Panc1 (cell line): ENCODE measurements at regions not wholly inside any gene's neighbourhood (a gene's known extent, or its start where the extent isn't known, plus 50 kb on each side); places are given as distances from the start of the nearest gene placed in this dataset.

Experiments used
- ATAC-seq: fragments of 200-7000 bp; cut with Tn5 transposase; 2 replicates; pipeline ENCODE4 v1.9.1; 2020; ENCODE audit warnings: mild to moderate bottlenecking, moderate library complexity
- BruUV-seq: library from RNA; stranded (reverse); fragments of 400-500 nt; replicated peaks from 2 replicates; lab custom pipeline; 2021; lab: Mats Ljungman, UMichigan
- CTCF ChIA-PET: fragments of 300-600 bp; sonication (Branson Sonifier 250); formaldehyde crosslinking; loops from one replicate; lab custom pipeline; 2022; ENCODE audit warnings: antibody characterized with exemption; lab: Charles Lee
- POLR2A ChIA-PET: fragments of 300-600 bp; sonication (Branson Sonifier 250); formaldehyde crosslinking; loops from one replicate; lab custom pipeline; 2022; ENCODE audit warnings: antibody characterized with exemption; lab: Charles Lee
- DNase-seq: peaks from one replicate; pipeline ENCODE4 v3.0.0-alpha.2; 2010; ENCODE audit warnings: low read depth, low spot score
- H3K27ac ChIP-seq: 2 replicates; pipeline ENCODE4 v1.5.1; 2011; ENCODE audit warnings: mild to moderate bottlenecking, low read length, inconsistent platforms
- H3K27me3 ChIP-seq: fragments of 200-500 bp; sonication (Bioruptor generic); 2 replicates; pipeline ENCODE4 v1.6.0; 2014; ENCODE audit warnings: low read length, inconsistent platforms; ENCODE audit not compliant: control insufficient read depth, insufficient read depth
- H3K36me3 ChIP-seq: fragments of 200-500 bp; sonication (Bioruptor generic); 2 replicates; pipeline ENCODE4 v1.5.1; 2014; ENCODE audit warnings: inconsistent platforms, mild to moderate bottlenecking, low read length, moderate library complexity; ENCODE audit not compliant: control insufficient read depth, insufficient read depth
- H3K4me1 ChIP-seq: 2 replicates; pipeline ENCODE4 v1.5.1; 2011; ENCODE audit warnings: inconsistent platforms, mild to moderate bottlenecking, low read length, moderate library complexity; ENCODE audit not compliant: control insufficient read depth, insufficient read depth
- H3K4me3 ChIP-seq, 2 experiments: 2 replicates each; pipeline ENCODE4 v1.5.1; 2011 to 2012; ENCODE audit warnings: low read depth in 2 of 2, low read length in 2 of 2, mild to moderate bottlenecking in 2 of 2, inconsistent platforms in 1 of 2, moderate library complexity in 1 of 2
- H3K9me3 ChIP-seq: fragments of 200-500 bp; sonication (Bioruptor generic); 2 replicates; pipeline ENCODE4 v1.5.1; 2014; ENCODE audit warnings: low read depth, mild to moderate bottlenecking, inconsistent platforms, low read length, moderate library complexity; ENCODE audit not compliant: control insufficient read depth, insufficient read depth
- CTCF ChIP-seq: fragments of 450-650 bp; IDR thresholded peaks from 2 replicates; pipeline ENCODE4 v1.5.1; 2017; ENCODE audit warnings: mild to moderate bottlenecking
- POLR2AphosphoS5 ChIP-seq: IDR thresholded peaks from 2 replicates; pipeline ENCODE4 v1.6.1; 2012; ENCODE audit warnings: mild to moderate bottlenecking, low read depth, low read length, moderate library complexity
- REST ChIP-seq, 2 experiments: IDR thresholded peaks; 2 replicates each; pipeline ENCODE4 v1.6.1; 2011 to 2012; ENCODE audit warnings: low read depth in 2 of 2, control low read depth in 1 of 2, low read length in 1 of 2, mild to moderate bottlenecking in 1 of 2, moderate library complexity in 1 of 2; ENCODE audit not compliant: insufficient read depth in 1 of 2
- SIN3A ChIP-seq: IDR thresholded peaks from 2 replicates; pipeline ENCODE4 v1.6.1; 2012; ENCODE audit warnings: low read depth, mild to moderate bottlenecking, low read length, moderate library complexity, borderline replicate concordance; ENCODE audit not compliant: insufficient read depth
- TCF7L2 ChIP-seq: IDR thresholded peaks from 2 replicates; pipeline ENCODE4 v1.6.1; 2011; ENCODE audit warnings: mild to moderate bottlenecking, low read depth, low read length, inconsistent platforms
- in situ Hi-C: cut with HindIII; loops from 2 replicates; pipeline ENCODE4 v1.10.0; 2016; ENCODE audit warnings: low sequenced_read_pairs, low pct_unique_long_range_greater_than_20kb
- intact Hi-C: fragments of 100-400 bp; cut with micrococcal nuclease; formaldehyde crosslinking; loops from one replicate; pipeline ENCODE4 v1.10.0; 2022; ENCODE audit not compliant: unreplicated experiment

DNA sequence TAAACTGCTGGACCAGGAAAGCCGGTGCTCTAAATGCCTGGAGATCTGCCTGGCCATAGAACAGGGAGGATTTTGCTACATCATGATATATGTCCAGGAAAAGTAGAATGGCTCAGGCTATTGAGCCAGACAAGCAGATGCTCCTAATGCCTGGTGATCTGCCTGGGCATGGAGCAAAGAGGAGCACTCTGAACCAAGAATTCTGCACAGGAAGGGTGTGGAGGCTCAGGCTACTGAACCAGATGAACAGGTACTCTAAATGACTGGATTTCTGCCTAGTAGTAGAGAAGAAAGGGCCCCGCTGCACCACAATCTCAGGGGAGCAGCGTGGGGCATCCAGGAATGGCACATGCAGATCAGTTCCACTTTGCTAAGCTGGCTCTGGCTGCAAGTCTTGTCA, 607.9 kb downstream of the ANKRD50 start:
- DNase-seq (no peak), ATAC-seq (no peak)
- Histone ChIP-seq H3K4me3 (no peak overlapping the region), H3K27ac (peak overlapping the region; percentile 34; the same call in 1 of the 2 replicates), H3K4me1 (no peaks in the 10 kb centered on the region), H3K27me3 (no peaks in the 10 kb centered on the region), H3K9me3 (no peaks in the 10 kb centered on the region), H3K36me3 (no peaks in the 10 kb centered on the region; the same call in 1 of the 2 replicates)
- intact Hi-C loops = no loop called here
- ChIA-PET CTCF (no interaction called here), POLR2A (no interaction called here)
- in situ Hi-C loops = no loop called here
- BruUV-seq = no TSS peak
- no peak for TF ChIP-seq POLR2AphosphoS5
- no peak for TF ChIP-seq CTCF
- TF ChIP-seq SIN3A = no peak
- no peak for TF ChIP-seq REST (IDR thresholded peaks at IDR 0.05; ENCODE audit: insufficient read depth in 1 of 2, low read depth in 2 of 2, low read length in 1 of 2)
- TF ChIP-seq TCF7L2 = no peak

- TF ChIP-seq REST (IDR thresholded peaks at IDR 0.05; ENCODE audit: insufficient read depth in 1 of 2, low read depth in 2 of 2, low read length in 1 of 2) = no peak
- no peak for TF ChIP-seq SIN3A
- TF ChIP-seq TCF7L2 = no peak
- TF ChIP-seq CTCF = no peak
- in situ Hi-C loops = no loop called here
These were observed 607.3 kb downstream of the ANKRD50 start for GRCh38 chr4:124105212-124105611.

More at GRCh38 chr4:124105212-124105611, 607.3 kb downstream of the ANKRD50 start:
- intact Hi-C loops = no loop called here
- BruUV-seq = no TSS peak
- Histone ChIP-seq H3K27ac (peak overlapping the region; percentile 7; the same call in 1 of the 2 replicates), H3K36me3 (no peaks in the 10 kb centered on the region; the same call in 1 of the 2 replicates), H3K9me3 (no peaks in the 10 kb centered on the region), H3K27me3 (no peaks in the 10 kb centered on the region), H3K4me3 (no peak overlapping the region), H3K4me1 (no peaks in the 10 kb centered on the region)
- ChIA-PET CTCF (no interaction called here), POLR2A (no interaction called here)
- no peak for ATAC-seq
- DNase-seq = no peak
